Fibroblast of the conjunctiva (primary cell): ENCODE measurements at regions not wholly inside any gene's neighbourhood (a gene's known extent, or its start where the extent isn't known, plus 50 kb on each side); places are given as distances from the start of the nearest gene placed in this dataset.

Experiments used
- DNase-seq: peaks from one replicate; pipeline ENCODE4 v3.0.0-alpha.2; 2010; ENCODE audit warnings: low read depth

GRCh38 chr4:79082997-79083396, 143.8 kb upstream of the PAQR3 start:
- DNase-seq = no peak

GRCh38 chr4:79081973-79082372, 142.7 kb upstream of the PAQR3 start:
- no peak for DNase-seq

- DNase-seq = no peak
Measured at GRCh38 chr4:79078339-79078738, 139.1 kb upstream of the PAQR3 start.

- no peak for DNase-seq
Measured at GRCh38 chr4:79074040-79074439, 134.8 kb upstream of the PAQR3 start.

- no peak for DNase-seq
Measured at GRCh38 chr4:79073471-79073870, 134.2 kb upstream of the PAQR3 start.

GRCh38 chr4:79065262-79065661, 126.0 kb upstream of the PAQR3 start:
- no peak for DNase-seq

GRCh38 chr4:79064806-79065205, 125.6 kb upstream of the PAQR3 start:
- no peak for DNase-seq

- no peak for DNase-seq
Measured at GRCh38 chr4:79059631-79060399, 120.6 kb upstream of the PAQR3 start.

- no peak for DNase-seq
Measured at GRCh38 chr4:79057772-79058171, 118.5 kb upstream of the PAQR3 start.

- no peak for DNase-seq
Measured at GRCh38 chr4:79053754-79054153, 114.5 kb upstream of the PAQR3 start.

- no peak for DNase-seq
Measured at GRCh38 chr4:79050541-79050880, 111.3 kb upstream of the PAQR3 start.

- DNase-seq = no peak
Measured at GRCh38 chr4:79049840-79050540, 110.8 kb upstream of the PAQR3 start.

- no peak for DNase-seq
Measured at GRCh38 chr4:79048878-79049277, 109.6 kb upstream of the PAQR3 start.

- no peak for DNase-seq
Measured at GRCh38 chr4:79047316-79047715, 108.1 kb upstream of the PAQR3 start.

- no peak for DNase-seq
Measured at GRCh38 chr4:79046016-79046592, 106.9 kb upstream of the PAQR3 start.

GRCh38 chr4:79044141-79044659, 105.0 kb upstream of the PAQR3 start:
- DNase-seq = no peak

GRCh38 chr4:79043138-79043537, 103.9 kb upstream of the PAQR3 start:
- DNase-seq = no peak

GRCh38 chr4:79042079-79042674, 102.9 kb upstream of the PAQR3 start:
- DNase-seq = peak; percentile 3

GRCh38 chr4:79034544-79034943, 95.3 kb upstream of the PAQR3 start:
- DNase-seq = no peak

- DNase-seq = no peak
Measured at GRCh38 chr4:79030973-79031372, 91.7 kb upstream of the PAQR3 start.

- DNase-seq = no peak
Measured at GRCh38 chr4:79027656-79028055, 88.4 kb upstream of the PAQR3 start.

- DNase-seq = no peak
Measured at GRCh38 chr4:79025170-79025569, 85.9 kb upstream of the PAQR3 start.
